B cell (primary cell): ENCODE measurements at regions not wholly inside any gene's neighbourhood (a gene's known extent, or its start where the extent isn't known, plus 50 kb on each side); places are given as distances from the start of the nearest gene placed in this dataset.

Experiments
- ATAC-seq: fragments of 200-7000 bp; cut with Tn5 transposase; one replicate; pipeline ENCODE4 v1.10.0; 2021; ENCODE audit warnings: low read depth, mild to moderate bottlenecking, moderate number of reproducible peaks, moderate library complexity
- CTCF ChIA-PET: fragments of 350-600 bp; sonication (Branson Sonifier 250); formaldehyde crosslinking; loops from one replicate; lab custom pipeline; 2021; ENCODE audit warnings: antibody characterized with exemption, inconsistent platforms; lab: Charles Lee
- POLR2A ChIA-PET: fragments of 350-600 bp; sonication (Branson Sonifier 250); formaldehyde crosslinking; loops from one replicate; lab custom pipeline; 2021; ENCODE audit warnings: antibody characterized with exemption; lab: Charles Lee
- DNase-seq: peaks from one replicate; pipeline ENCODE4 v3.0.0; 2013
- H2AFZ ChIP-seq: 2 replicates; pipeline ENCODE4 v1.6.1; 2012; ENCODE audit warnings: mild to moderate bottlenecking, low read depth, low read length; ENCODE audit not compliant: insufficient read depth, poor library complexity, severe bottlenecking
- H3K27ac ChIP-seq, 2 donors: 1 replicate in 1 of 2; 2 replicates in 1 of 2; pipeline ENCODE4 v1.5.1; 2012 to 2013; ENCODE audit warnings: low read length in 2 of 2, mild to moderate bottlenecking in 2 of 2, moderate library complexity in 1 of 2
- H3K27me3 ChIP-seq, 4 experiments: fragments of 200-600 bp in 1 of 4; sonication (generic) in 1 of 4; replicated peaks in 1 of 4; 1 replicate in 2 of 4; 2 replicates in 2 of 4; pipeline versions ENCODE4 v1.6.1 to v1.7.0; 2013 to 2016; ENCODE audit warnings: low read length in 3 of 4, mild to moderate bottlenecking in 2 of 4, mixed read lengths in 1 of 4, moderate library complexity in 1 of 4; ENCODE audit not compliant: insufficient read depth in 4 of 4, control insufficient read depth in 3 of 4; ENCODE audit errors: control extremely low read depth in 1 of 4
- H3K36me3 ChIP-seq, 2 experiments: replicated peaks in 1 of 2; 1 replicate in 1 of 2; 2 replicates in 1 of 2; pipeline versions ENCODE4 v1.6.1 to v1.7.1; 2013; ENCODE audit warnings: low read length in 1 of 2; ENCODE audit not compliant: insufficient read depth in 2 of 2, control insufficient read depth in 1 of 2; ENCODE audit errors: control extremely low read depth in 1 of 2, extremely low read depth in 1 of 2
- H3K4me1 ChIP-seq, 2 donors: fragments of 200-600 bp in 1 of 2; sonication (generic) in 1 of 2; 1 replicate in 1 of 2; 2 replicates in 1 of 2; pipeline versions ENCODE4 v1.5.1 to v1.6.1; 2013 to 2017; ENCODE audit warnings: low read length in 2 of 2; ENCODE audit not compliant: control insufficient read depth in 2 of 2, insufficient read depth in 2 of 2
- H3K4me2 ChIP-seq: replicated peaks from 2 replicates; pipeline ENCODE3; 2012; ENCODE audit warnings: mild to moderate bottlenecking, low read depth, low read length; ENCODE audit not compliant: poor library complexity, severe bottlenecking
- H3K4me3 ChIP-seq, 5 experiments: fragments of 200-600 bp in 1 of 5; sonication (generic) in 1 of 5; 1 replicate in 3 of 5; 2 replicates in 2 of 5; pipeline versions ENCODE4 v1.5.1 to v1.7.0; 2011 to 2016; ENCODE audit warnings: low read length in 4 of 5, mild to moderate bottlenecking in 4 of 5, low read depth in 2 of 5, control low read depth in 1 of 5, moderate library complexity in 1 of 5; ENCODE audit not compliant: insufficient read depth in 1 of 5; ENCODE audit errors: control extremely low read depth in 1 of 5, extremely low read depth in 1 of 5
- H3K79me2 ChIP-seq: fragments of 200-600 bp; sonication (generic); one replicate; pipeline ENCODE4 v1.6.0; 2016; ENCODE audit warnings: low read length; ENCODE audit not compliant: control insufficient read depth, insufficient read depth
- H3K9ac ChIP-seq: fragments of 200-600 bp; sonication (generic); 2 replicates; pipeline ENCODE4 v1.6.1; 2017; ENCODE audit warnings: mild to moderate bottlenecking, low read length, moderate library complexity
- H3K9me3 ChIP-seq, 3 donors: one replicate each; pipeline versions ENCODE4 v1.6.1 to v1.7.1; 2013; ENCODE audit warnings: low read length in 2 of 3; ENCODE audit not compliant: control insufficient read depth in 2 of 3, insufficient read depth in 1 of 3; ENCODE audit errors: control extremely low read depth in 1 of 3
- H4K20me1 ChIP-seq: 2 replicates; pipeline ENCODE4 v1.6.0; 2012; ENCODE audit warnings: mild to moderate bottlenecking, low read length; ENCODE audit not compliant: insufficient read depth, control insufficient read depth, poor library complexity, severe bottlenecking
- H3K27ac Mint-ChIP-seq: one replicate; pipeline ENCODE4 v1.8.0; 2021; ENCODE audit warnings: mixed read lengths
- H3K27me3 Mint-ChIP-seq: one replicate; pipeline ENCODE4 v1.8.0; 2021; ENCODE audit warnings: mixed read lengths
- H3K4me1 Mint-ChIP-seq: one replicate; pipeline ENCODE4 v1.8.0; 2021; ENCODE audit warnings: mixed read lengths
- H3K4me3 Mint-ChIP-seq: one replicate; pipeline ENCODE4 v1.8.0; 2021; ENCODE audit warnings: mixed read lengths
- H3K9me3 Mint-ChIP-seq: one replicate; pipeline ENCODE4 v1.8.0; 2022; ENCODE audit warnings: mixed read lengths; ENCODE audit not compliant: insufficient read depth
- EZH2 ChIP-seq: IDR thresholded peaks from 2 replicates; pipeline ENCODE4 v1.6.1; 2012; ENCODE audit warnings: borderline replicate concordance, low read depth, mild to moderate bottlenecking, moderate library complexity, low read length; ENCODE audit not compliant: insufficient read depth, poor library complexity, severe bottlenecking
- whole genome bisulfite sequencing: methylation state at CpG from one replicate; pipeline ENCODE4 v1.1.5; 2013; ENCODE audit warnings: missing lambda C conversion rate; ENCODE audit not compliant: insufficient coverage; 5-methylcytosine and 5-hydroxymethylcytosine counted together
- intact Hi-C: fragments of 100-400 bp; cut with micrococcal nuclease; formaldehyde crosslinking; loops from one replicate; pipeline ENCODE4 v1.10.0; 2022
- TF ChIP-seq, protein P1 (sequence below): fragments of 200-600 bp; IDR thresholded peaks from one replicate; pipeline ENCODE4 v1.8.0; 2022; ENCODE audit warnings: antibody characterized with exemption, mild to moderate bottlenecking

- no CpG with 5 or more reads among the region's 2 CpGs for WGBS
- no peaks in the 10 kb centered on the region for H4K20me1 ChIP-seq
- H3K4me1 ChIP-seq = no peaks in the 10 kb centered on the region
- H2AFZ ChIP-seq = no peak overlapping the region
- intact Hi-C loops = no loop called here
- H3K9ac ChIP-seq = no peak overlapping the region
- H3K4me3 Mint-ChIP-seq = no peak overlapping the region
- no peak for TF ChIP-seq EZH2
- no peaks in the 10 kb centered on the region for H3K36me3 ChIP-seq
- H3K9me3 ChIP-seq = peaks cover 0 to 3% (median 0%) of the 10 kb centered on the region in 3 donors
- no peak overlapping the region for H3K27ac Mint-ChIP-seq
- H3K4me3 ChIP-seq = no peak overlapping the region
- ChIA-PET CTCF (no interaction called here), POLR2A (no interaction called here)
- no peaks in the 10 kb centered on the region for H3K79me2 ChIP-seq
- no peak overlapping the region for H3K4me2 ChIP-seq
- H3K27ac ChIP-seq = no peak overlapping the region
- no peaks in the 10 kb centered on the region for H3K4me1 Mint-ChIP-seq
- H3K27me3 ChIP-seq = no peaks in the 10 kb centered on the region
- H3K27me3 Mint-ChIP-seq = no peaks in the 10 kb centered on the region
- DNase-seq (no peak), ATAC-seq (no peak)
- H3K9me3 Mint-ChIP-seq = peaks cover 2% of the 10 kb centered on the region
Measured at GRCh38 chr20:18957328-18957727, 143.7 kb downstream of the SCP2D1 start.

GRCh38 chr20:18971121-18971520, 157.5 kb downstream of the SCP2D1 start:
- intact Hi-C loops = no loop called here
- H3K4me1 Mint-ChIP-seq = no peaks in the 10 kb centered on the region
- 90% methylated on average over 5 of the region's 5 CpGs for WGBS
- peaks cover 5% of the 10 kb centered on the region for H3K27me3 Mint-ChIP-seq
- Histone ChIP-seq H3K4me3 (no peak overlapping the region), H3K4me2 (no peak overlapping the region), H3K79me2 (no peaks in the 10 kb centered on the region), H2AFZ (no peak overlapping the region), H3K4me1 (no peaks in the 10 kb centered on the region), H3K36me3 (no peaks in the 10 kb centered on the region), H3K9ac (no peak overlapping the region), H3K27ac (no peak overlapping the region), H3K27me3 (no peaks in the 10 kb centered on the region), H3K9me3 (no peaks in the 10 kb centered on the region), H4K20me1 (no peaks in the 10 kb centered on the region)
- no peak overlapping the region for H3K4me3 Mint-ChIP-seq
- ChIA-PET POLR2A (no interaction called here), CTCF (no interaction called here)
- DNase-seq (no peak), ATAC-seq (no peak)
- TF ChIP-seq EZH2 = no peak
- TF ChIP-seq, protein P1, sequence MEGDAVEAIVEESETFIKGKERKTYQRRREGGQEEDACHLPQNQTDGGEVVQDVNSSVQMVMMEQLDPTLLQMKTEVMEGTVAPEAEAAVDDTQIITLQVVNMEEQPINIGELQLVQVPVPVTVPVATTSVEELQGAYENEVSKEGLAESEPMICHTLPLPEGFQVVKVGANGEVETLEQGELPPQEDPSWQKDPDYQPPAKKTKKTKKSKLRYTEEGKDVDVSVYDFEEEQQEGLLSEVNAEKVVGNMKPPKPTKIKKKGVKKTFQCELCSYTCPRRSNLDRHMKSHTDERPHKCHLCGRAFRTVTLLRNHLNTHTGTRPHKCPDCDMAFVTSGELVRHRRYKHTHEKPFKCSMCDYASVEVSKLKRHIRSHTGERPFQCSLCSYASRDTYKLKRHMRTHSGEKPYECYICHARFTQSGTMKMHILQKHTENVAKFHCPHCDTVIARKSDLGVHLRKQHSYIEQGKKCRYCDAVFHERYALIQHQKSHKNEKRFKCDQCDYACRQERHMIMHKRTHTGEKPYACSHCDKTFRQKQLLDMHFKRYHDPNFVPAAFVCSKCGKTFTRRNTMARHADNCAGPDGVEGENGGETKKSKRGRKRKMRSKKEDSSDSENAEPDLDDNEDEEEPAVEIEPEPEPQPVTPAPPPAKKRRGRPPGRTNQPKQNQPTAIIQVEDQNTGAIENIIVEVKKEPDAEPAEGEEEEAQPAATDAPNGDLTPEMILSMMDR = no peak
- H3K27ac Mint-ChIP-seq = no peak overlapping the region
- no peaks in the 10 kb centered on the region for H3K9me3 Mint-ChIP-seq
